Kidney (tissue), 13 donors: ENCODE measurements at regions not wholly inside any gene's neighbourhood (a gene's known extent, or its start where the extent isn't known, plus 50 kb on each side); places are given as distances from the start of the nearest gene placed in this dataset.

Experiments used
- DNase-seq, 5 donors: peaks; one replicate each; pipeline ENCODE4 v3.0.0-alpha.2; 2013 to 2020
- FAIRE-seq: peaks from 2 replicates; lab custom pipeline; 2012; peaks lifted over from hg19 to GRCh38; lab: Jason Lieb, UNC
- H3K27ac ChIP-seq, 2 donors: one replicate each; pipeline ENCODE4 v1.7.0; 2013; ENCODE audit warnings: low read depth in 2 of 2, low read length in 2 of 2, inconsistent platforms in 1 of 2
- H3K27me3 ChIP-seq: one replicate; pipeline ENCODE4 v1.7.1; 2013; ENCODE audit warnings: low read length, inconsistent platforms; ENCODE audit not compliant: control insufficient read depth, insufficient read depth
- H3K36me3 ChIP-seq, 3 donors: one replicate each; pipeline versions ENCODE4 v1.7.0 to v1.7.1; 2013; ENCODE audit warnings: low read length in 3 of 3, control low read depth in 1 of 3, inconsistent platforms in 1 of 3; ENCODE audit not compliant: insufficient read depth in 3 of 3, control insufficient read depth in 2 of 3
- H3K4me1 ChIP-seq, 3 donors: one replicate each; pipeline versions ENCODE4 v1.7.0 to v1.7.1; 2013; ENCODE audit warnings: low read length in 3 of 3, inconsistent platforms in 1 of 3, low read depth in 1 of 3; ENCODE audit not compliant: control insufficient read depth in 2 of 3, insufficient read depth in 2 of 3
- H3K4me3 ChIP-seq, 3 donors: one replicate each; pipeline versions ENCODE4 v1.7.0 to v1.8.1; 2013; ENCODE audit warnings: low read length in 3 of 3, control low read depth in 1 of 3, inconsistent platforms in 1 of 3
- H3K9ac ChIP-seq, 3 donors: one replicate each; pipeline versions ENCODE4 v1.7.0 to v1.7.1; 2013; ENCODE audit warnings: low read length in 3 of 3, control low read depth in 1 of 3, inconsistent platforms in 1 of 3
- H3K9me3 ChIP-seq, 3 donors: one replicate each; pipeline versions ENCODE4 v1.7.0 to v1.7.1; 2013; ENCODE audit warnings: low read length in 3 of 3, control low read depth in 1 of 3, inconsistent platforms in 1 of 3; ENCODE audit not compliant: control insufficient read depth in 2 of 3, insufficient read depth in 1 of 3
- CTCF ChIP-seq: IDR thresholded peaks from 3 replicates; pipeline ENCODE4 v1.5.1; 2012; ENCODE audit warnings: mild to moderate bottlenecking, moderate library complexity, borderline replicate concordance; ENCODE audit not compliant: insufficient read depth; ENCODE audit errors: extremely low read depth
- intact Hi-C: fragments of 100-400 bp; cut with DNase I; formaldehyde crosslinking; loops from one replicate; pipeline ENCODE4 v1.11.1; 2022
- donor health status: control.
- donor health status: control.
- donor health status: control.
- donor health status: control.
- donor health status: control.
- donor health status: DM: yes; HTN: yes; CAD: no.
- donor health status: Normal renal cell carcinoma (clear cell type).

- Histone ChIP-seq H3K4me3 (no peak overlapping the region), H3K27ac (no peak overlapping the region), H3K36me3 (no peaks in the 10 kb centered on the region), H3K9me3 (no peaks in the 10 kb centered on the region), H3K9ac (no peak overlapping the region), H3K4me1 (peaks cover 0 to 2% (median 0%) of the 10 kb centered on the region in 3 donors), H3K27me3 (no peaks in the 10 kb centered on the region)
- intact Hi-C loops, result no loop called here
- DNase-seq (no peak), FAIRE-seq (no peak)
- no peak for TF ChIP-seq CTCF
Measured at GRCh38 chr6:158914923-158915322, 85.1 kb downstream of the RSPH3 start.

GRCh38 chr6:158913580-158913979, 86.4 kb downstream of the RSPH3 start:
- Histone ChIP-seq H3K4me1 (peaks cover 0 to 2% (median 0%) of the 10 kb centered on the region in 3 donors), H3K9ac (no peak overlapping the region), H3K4me3 (no peak overlapping the region), H3K27me3 (no peaks in the 10 kb centered on the region), H3K36me3 (no peaks in the 10 kb centered on the region), H3K9me3 (no peaks in the 10 kb centered on the region), H3K27ac (no peak overlapping the region)
- TF ChIP-seq CTCF, result no peak
- intact Hi-C loops, result no loop called here
- DNase-seq, result no peak
- FAIRE-seq, result no peak

- no peak overlapping the region for H3K4me3 ChIP-seq
- TF ChIP-seq CTCF, result no peak
- no peak overlapping the region for H3K9ac ChIP-seq
- peaks cover 0 to 2% (median 0%) of the 10 kb centered on the region in 3 donors for H3K4me1 ChIP-seq
- intact Hi-C loops, result no loop called here
- FAIRE-seq, result no peak
- no peak for DNase-seq
- no peak overlapping the region for H3K27ac ChIP-seq
- H3K36me3 ChIP-seq, result no peaks in the 10 kb centered on the region
- no peaks in the 10 kb centered on the region for H3K9me3 ChIP-seq
- no peaks in the 10 kb centered on the region for H3K27me3 ChIP-seq
Measured at GRCh38 chr6:158912655-158913054, 87.3 kb downstream of the RSPH3 start.
